ENCODE measurements at regions not wholly inside any gene's neighbourhood (a gene's known extent, or its start where the extent isn't known, plus 50 kb on each side); places are given as distances from the start of the nearest gene placed in this dataset.

DNA sequence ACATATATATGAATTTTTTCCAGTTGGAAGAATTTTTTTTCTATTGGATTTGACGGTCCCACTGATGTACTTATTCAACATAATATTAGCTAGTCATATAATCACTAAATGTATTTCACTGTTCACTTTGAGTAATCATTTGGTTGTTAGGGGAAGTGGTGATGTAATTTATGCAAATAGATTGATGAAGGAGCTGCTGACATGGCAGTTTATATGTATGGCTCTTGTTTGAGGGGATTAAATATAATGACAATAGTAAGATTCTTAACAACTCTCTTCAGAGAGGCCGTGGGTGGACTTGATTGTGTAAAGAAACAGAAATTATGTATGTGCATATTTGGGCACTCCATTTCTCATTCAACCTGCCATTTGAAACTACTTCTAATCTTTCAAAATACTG is 653.6 kb upstream of the ADGRL4 start:
- no peak for TF ChIP-seq ZBTB21 (CRISPR knock-in tag; IDR thresholded peaks at IDR 0.05)
- TF ChIP-seq, protein P1, sequence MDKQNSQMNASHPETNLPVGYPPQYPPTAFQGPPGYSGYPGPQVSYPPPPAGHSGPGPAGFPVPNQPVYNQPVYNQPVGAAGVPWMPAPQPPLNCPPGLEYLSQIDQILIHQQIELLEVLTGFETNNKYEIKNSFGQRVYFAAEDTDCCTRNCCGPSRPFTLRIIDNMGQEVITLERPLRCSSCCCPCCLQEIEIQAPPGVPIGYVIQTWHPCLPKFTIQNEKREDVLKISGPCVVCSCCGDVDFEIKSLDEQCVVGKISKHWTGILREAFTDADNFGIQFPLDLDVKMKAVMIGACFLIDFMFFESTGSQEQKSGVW (CRISPR knock-in tag; IDR thresholded peaks at IDR 0.05; ENCODE audit: borderline replicate concordance) = no peak
- TF ChIP-seq EZH2 (conservative IDR thresholded peaks at IDR 0.05; ENCODE audit: low read depth, low read length) = no peak
- no peak for TF ChIP-seq NFIB (CRISPR knock-in tag; IDR thresholded peaks at IDR 0.05; ENCODE audit: borderline replicate concordance)
- TF ChIP-seq ZNF121 (CRISPR knock-in tag; IDR thresholded peaks at IDR 0.05) = no peak

Measured in HepG2 (cell line).